Tibial nerve (tissue), 3 donors: ENCODE measurements at regions not wholly inside any gene's neighbourhood (a gene's known extent, or its start where the extent isn't known, plus 50 kb on each side); places are given as distances from the start of the nearest gene placed in this dataset.

Experiments
- CTCF ChIP-seq, 5 experiments: fragments of 200-600 bp in 3 of 5; fragments of 450-650 bp in 2 of 5; sonication (generic) in 3 of 5; IDR thresholded peaks; one replicate each; pipeline ENCODE4 v1.5.1; 2016 to 2019; ENCODE audit warnings: antibody characterized with exemption in 5 of 5, mild to moderate bottlenecking in 3 of 5, moderate library complexity in 2 of 5
- POLR2A ChIP-seq, 2 donors: fragments of 450-650 bp; IDR thresholded peaks; one replicate each; pipeline ENCODE4 v1.6.1; 2017; ENCODE audit warnings: antibody characterized with exemption in 2 of 2, mild to moderate bottlenecking in 2 of 2, moderate library complexity in 2 of 2

- no peak for TF ChIP-seq POLR2A (IDR thresholded peaks at IDR 0.05)
- TF ChIP-seq CTCF (IDR thresholded peaks at IDR 0.05), result no peak
Measured at GRCh38 chr7:86257894-86258293, 385.8 kb upstream of the GRM3 start.
